ENCODE measurements at regions not wholly inside any gene's neighbourhood (a gene's known extent, or its start where the extent isn't known, plus 50 kb on each side); places are given as distances from the start of the nearest gene placed in this dataset.

GRCh38 chrX:78456909-78457308, 129.5 kb upstream of the CYSLTR1 start:
- no peak for DNase-seq

GRCh38 chrX:78455901-78456300, 128.5 kb upstream of the CYSLTR1 start:
- DNase-seq: no peak

DNA sequence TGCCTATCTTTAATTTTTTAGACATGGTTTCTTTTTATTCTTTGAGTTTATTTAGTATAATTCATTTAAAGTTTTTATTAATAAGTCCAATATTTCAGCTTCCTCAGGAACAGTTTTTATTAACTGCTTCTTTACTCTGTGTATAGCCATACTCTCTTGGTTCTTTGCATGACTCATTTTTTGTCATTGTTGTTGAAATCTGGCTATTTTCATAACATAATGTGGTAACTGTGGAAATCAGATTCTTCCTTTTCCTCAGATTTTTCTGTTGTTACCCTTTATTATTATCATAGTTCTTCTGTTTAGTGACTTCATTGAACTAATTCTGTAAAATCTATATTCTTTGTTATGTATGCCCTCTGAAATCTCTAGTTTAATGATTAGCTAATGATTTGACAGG, 124.9 kb upstream of the CYSLTR1 start:
- DNase-seq: no peak

DNA sequence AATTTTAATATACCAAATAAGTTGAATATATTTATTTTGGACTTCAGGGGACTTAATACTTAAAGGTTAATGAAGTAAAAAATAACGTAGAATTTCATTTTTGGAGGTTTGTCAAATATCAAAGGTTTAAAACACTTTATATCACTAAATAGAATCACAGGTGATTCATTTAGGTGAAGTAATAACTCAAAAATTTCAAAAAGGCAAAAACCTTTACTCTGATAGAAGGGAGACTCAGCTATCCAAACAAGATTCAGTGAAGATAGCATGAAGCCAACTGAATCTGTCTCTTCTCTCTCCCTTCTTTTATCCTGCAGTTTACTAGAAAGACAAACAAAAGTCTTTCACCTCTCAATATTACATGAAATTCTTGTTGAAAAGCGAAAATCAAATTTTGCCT, 110.2 kb upstream of the CYSLTR1 start:
- DNase-seq: no peak

DNA sequence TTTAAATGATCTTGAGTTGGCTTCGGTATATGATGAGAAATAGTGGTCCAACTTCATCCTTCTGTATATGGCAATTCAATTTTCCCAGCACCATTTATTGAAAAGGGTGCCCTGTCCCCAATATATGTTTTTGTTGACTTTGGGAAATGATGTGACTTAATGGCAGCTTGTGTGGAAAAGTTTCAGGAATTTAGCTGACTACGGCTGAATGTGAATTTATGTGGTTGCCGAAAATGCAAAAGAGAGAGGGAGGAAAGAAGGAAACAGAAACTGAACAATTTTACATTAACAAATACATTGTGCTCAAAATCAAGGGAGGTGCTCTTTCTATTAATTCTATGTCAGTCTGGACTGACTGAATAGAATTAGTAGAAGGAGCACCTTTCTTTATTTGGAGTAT, 101.8 kb upstream of the CYSLTR1 start:
- DNase-seq: no peak

DNA sequence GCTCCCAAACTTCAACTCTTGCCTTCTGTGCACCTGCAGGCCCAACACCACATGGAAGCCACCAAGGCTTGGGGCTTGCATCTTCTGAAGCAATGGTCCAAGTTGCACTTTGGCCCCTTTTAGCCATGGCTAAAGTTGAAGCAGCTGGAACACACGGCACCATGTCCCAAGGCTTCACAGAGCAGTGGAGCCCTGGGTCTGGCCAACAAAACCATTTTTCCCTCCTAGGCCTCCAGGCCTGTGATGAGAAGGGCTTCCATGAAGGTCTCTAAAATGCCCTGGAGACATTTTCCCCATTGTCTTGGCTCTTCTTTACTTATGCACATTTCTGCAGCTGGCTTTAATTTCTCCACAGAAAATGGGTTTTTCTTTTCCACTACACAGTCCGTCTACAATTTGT, 61.3 kb upstream of the CYSLTR1 start:
- no peak for DNase-seq

GRCh38 chrX:78387364-78387763, 60.0 kb upstream of the CYSLTR1 start:
- DNase-seq: no peak

DNA sequence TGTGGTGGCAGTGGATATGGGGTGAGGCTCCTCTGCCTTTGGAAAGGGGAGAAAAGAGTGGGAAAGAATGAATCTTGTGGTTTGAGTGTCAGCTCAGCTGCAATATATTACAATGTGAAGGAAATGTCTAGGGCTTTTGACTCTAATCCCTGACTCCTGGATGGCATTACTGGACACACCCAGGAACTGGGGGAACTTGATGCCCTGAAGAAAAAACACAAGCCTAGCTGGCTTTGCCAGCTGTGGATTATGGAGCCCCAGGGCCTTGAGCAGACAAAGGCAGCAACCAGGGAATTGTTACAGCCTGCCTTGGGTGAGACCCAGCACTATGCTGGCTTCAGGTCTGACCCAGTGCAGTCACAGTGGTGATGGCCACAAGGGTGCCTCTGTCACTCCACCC, 57.1 kb upstream of the CYSLTR1 start:
- no peak for DNase-seq

DNA sequence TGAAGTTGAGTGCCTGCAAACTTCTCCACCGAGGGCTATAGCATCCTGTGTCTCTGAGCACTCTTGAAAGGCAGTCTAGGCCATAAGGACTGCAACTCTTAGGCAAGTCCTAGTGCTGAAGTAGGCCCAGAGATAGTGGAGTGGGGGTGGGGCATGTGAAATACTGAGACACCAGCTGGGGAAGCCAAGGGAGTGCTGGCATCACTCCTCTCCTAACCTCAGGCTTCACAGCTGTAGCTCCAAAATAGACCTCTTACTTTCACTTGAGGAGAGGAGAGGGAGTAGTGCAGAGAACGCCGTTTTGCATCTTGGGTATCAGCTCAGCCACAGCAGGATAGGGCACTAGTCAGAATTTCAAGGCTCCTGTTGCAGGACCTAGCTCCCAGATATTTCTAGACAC, 56.2 kb upstream of the CYSLTR1 start:
- no peak for DNase-seq

- DNase-seq: no peak
Observed at GRCh38 chrX:78378476-78379115, 51.2 kb upstream of the CYSLTR1 start.
